ENCODE measurements at regions not wholly inside any gene's neighbourhood (a gene's known extent, or its start where the extent isn't known, plus 50 kb on each side); places are given as distances from the start of the nearest gene placed in this dataset.

- TF ChIP-seq REST (IDR thresholded peaks at IDR 0.05; ENCODE audit: insufficient read depth in 1 of 2, low read depth in 2 of 2, low read length in 2 of 2) = no peak
- TF ChIP-seq POLR2AphosphoS5 (IDR thresholded peaks at IDR 0.05; ENCODE audit: low read depth, low read length) = no peak
- no peak for TF ChIP-seq TAF1 (IDR thresholded peaks at IDR 0.05; ENCODE audit: borderline replicate concordance, insufficient read depth, low read length)
- TF ChIP-seq SIN3A (IDR thresholded peaks at IDR 0.05; ENCODE audit: borderline replicate concordance, insufficient read depth, low read length) = no peak
- no peak for TF ChIP-seq FOXP2 (optimal IDR thresholded peaks at IDR 0.05; ENCODE audit: borderline replicate concordance, extremely low read depth, extremely low read length, insufficient read depth)
These were observed 82.2 kb upstream of the HELT start for GRCh38 chr4:184936071-184936470.
